ENCODE measurements at regions not wholly inside any gene's neighbourhood (a gene's known extent, or its start where the extent isn't known, plus 50 kb on each side); places are given as distances from the start of the nearest gene placed in this dataset.

DNA sequence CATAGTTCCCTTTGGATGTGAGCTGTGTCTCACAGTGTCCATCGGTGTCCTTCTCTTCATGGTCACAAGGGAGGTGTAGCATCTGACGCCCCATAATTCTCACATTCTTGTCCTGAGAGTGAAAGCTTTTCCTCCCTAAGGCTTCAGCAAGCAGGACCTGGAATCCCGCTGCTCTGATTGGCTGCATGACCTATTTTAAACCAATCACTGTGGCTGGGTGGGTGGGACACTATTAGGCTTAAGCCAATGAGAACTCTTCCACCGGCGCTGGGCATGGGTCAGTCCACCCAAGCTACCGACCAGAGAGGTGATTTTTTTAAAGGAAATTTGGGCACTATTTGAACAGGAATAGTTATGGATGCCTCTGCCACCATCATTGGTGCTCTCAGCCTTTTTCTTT is 385.9 kb downstream of the MFSD1 start:
- no peaks in the 10 kb centered on the region for H3K36me3 ChIP-seq (ENCODE audit: control insufficient read depth, low read length)

DNA sequence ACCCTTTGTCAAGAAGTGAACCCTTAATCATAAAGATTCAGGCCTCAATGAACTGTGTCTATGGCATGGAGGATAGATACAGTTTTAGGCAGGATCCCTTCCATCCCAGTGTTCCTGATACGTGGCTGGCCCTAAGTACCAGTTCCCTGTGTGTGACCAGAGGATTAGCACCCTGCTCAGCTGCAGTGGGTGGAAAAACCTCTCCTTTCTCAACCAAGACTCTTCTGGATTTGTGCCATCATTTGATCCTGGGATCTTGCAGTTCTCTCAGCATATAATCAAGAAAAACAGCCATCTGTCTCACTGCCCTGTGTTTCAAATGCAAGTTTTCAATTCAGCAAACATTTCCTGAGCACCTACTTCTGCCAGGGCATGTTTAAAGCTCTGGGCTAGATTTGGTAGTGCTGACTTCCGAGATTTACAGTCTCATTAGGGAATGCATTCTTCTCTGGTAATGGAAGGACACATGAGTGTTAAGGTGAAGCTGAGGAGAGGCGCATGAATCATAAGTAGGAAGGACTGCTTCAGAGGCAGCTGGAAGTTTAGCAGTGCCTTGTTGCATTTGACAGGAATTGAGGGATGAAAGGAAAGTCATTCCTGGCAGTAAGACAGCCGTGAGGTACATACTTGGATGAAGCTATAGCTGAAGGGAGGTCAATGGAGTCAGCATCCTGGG is 388.3 kb downstream of the MFSD1 start:
- Histone ChIP-seq H3K4me1 (ENCODE audit: control insufficient read depth, low read length) (peaks cover 21% of the 10 kb centered on the region), H3K4me2 (ENCODE audit: low read length) (no peak overlapping the region), H3K4me3 (ENCODE audit: low read length) (no peak overlapping the region), H3K27me3 (ENCODE audit: control insufficient read depth, low read length) (peaks cover 11% of the 10 kb centered on the region; the same call in 1 of the 2 replicates), H3K27ac (ENCODE audit: low read depth, low read length) (no peak overlapping the region), H4K20me1 (ENCODE audit: control insufficient read depth, insufficient read depth, low read depth, low read length) (no peaks in the 10 kb centered on the region), H3K36me3 (ENCODE audit: control insufficient read depth, low read length) (no peaks in the 10 kb centered on the region), H3F3A (ENCODE audit: control insufficient read depth, insufficient read depth) (no peaks in the 10 kb centered on the region), H3K9me2 (replicated peaks; ENCODE audit: control insufficient read depth, low read length) (no peaks in the 10 kb centered on the region), H3K79me2 (ENCODE audit: control insufficient read depth, low read length) (no peaks in the 10 kb centered on the region), H3K9me3 (ENCODE audit: control insufficient read depth, insufficient read depth, low read length) (no peaks in the 10 kb centered on the region)
- TF ChIP-seq, protein P1, sequence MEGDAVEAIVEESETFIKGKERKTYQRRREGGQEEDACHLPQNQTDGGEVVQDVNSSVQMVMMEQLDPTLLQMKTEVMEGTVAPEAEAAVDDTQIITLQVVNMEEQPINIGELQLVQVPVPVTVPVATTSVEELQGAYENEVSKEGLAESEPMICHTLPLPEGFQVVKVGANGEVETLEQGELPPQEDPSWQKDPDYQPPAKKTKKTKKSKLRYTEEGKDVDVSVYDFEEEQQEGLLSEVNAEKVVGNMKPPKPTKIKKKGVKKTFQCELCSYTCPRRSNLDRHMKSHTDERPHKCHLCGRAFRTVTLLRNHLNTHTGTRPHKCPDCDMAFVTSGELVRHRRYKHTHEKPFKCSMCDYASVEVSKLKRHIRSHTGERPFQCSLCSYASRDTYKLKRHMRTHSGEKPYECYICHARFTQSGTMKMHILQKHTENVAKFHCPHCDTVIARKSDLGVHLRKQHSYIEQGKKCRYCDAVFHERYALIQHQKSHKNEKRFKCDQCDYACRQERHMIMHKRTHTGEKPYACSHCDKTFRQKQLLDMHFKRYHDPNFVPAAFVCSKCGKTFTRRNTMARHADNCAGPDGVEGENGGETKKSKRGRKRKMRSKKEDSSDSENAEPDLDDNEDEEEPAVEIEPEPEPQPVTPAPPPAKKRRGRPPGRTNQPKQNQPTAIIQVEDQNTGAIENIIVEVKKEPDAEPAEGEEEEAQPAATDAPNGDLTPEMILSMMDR (IDR thresholded peaks at IDR 0.05; ENCODE audit: low read depth, low read length, poor library complexity, severe bottlenecking), result no peak
- TF ChIP-seq EZH2phosphoT487 (IDR thresholded peaks at IDR 0.05; ENCODE audit: borderline replicate concordance, low read length), result no peak

More for the DNA sequence above, 385.9 kb downstream of the MFSD1 start:
- Histone ChIP-seq H3K9me2 (replicated peaks; ENCODE audit: control insufficient read depth, low read length) (no peaks in the 10 kb centered on the region), H3K27ac (ENCODE audit: low read depth, low read length) (no peak overlapping the region), H3K4me1 (ENCODE audit: control insufficient read depth, low read length) (peaks cover 22% of the 10 kb centered on the region), H3K4me3 (ENCODE audit: low read length) (no peak overlapping the region), H4K20me1 (ENCODE audit: control insufficient read depth, insufficient read depth, low read depth, low read length) (no peaks in the 10 kb centered on the region), H3K27me3 (ENCODE audit: control insufficient read depth, low read length) (peaks cover 11% of the 10 kb centered on the region; the same call in 1 of the 2 replicates), H3K4me2 (ENCODE audit: low read length) (no peak overlapping the region), H3F3A (ENCODE audit: control insufficient read depth, insufficient read depth) (no peaks in the 10 kb centered on the region), H3K79me2 (ENCODE audit: control insufficient read depth, low read length) (no peaks in the 10 kb centered on the region), H3K9me3 (ENCODE audit: control insufficient read depth, insufficient read depth, low read length) (no peaks in the 10 kb centered on the region)
- TF ChIP-seq EZH2phosphoT487 (IDR thresholded peaks at IDR 0.05; ENCODE audit: borderline replicate concordance, low read length), result no peak
- TF ChIP-seq, protein P1 (IDR thresholded peaks at IDR 0.05; ENCODE audit: low read depth, low read length, poor library complexity, severe bottlenecking), result no peak

DNA sequence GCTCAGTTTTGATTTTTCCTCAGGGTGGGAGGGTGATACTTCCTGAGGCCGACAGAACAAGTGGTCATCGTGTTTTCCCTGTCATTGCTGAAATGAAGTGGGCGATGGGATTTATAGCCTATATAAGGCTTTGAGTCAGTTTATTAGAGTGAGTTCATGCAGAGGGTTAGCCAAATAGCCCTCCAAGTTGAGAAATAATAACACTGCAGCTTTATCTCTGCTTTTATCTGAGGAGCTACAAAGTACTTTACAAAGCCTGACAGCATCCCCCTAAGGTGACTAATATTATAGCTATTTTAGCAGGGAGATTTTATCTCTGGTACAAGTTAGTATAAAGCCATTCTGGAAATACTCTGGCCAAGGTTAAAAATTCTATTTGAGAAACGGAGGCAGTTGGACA is 389.6 kb downstream of the MFSD1 start:
- Histone ChIP-seq H3K79me2 (ENCODE audit: control insufficient read depth, low read length) (no peaks in the 10 kb centered on the region), H3K4me2 (ENCODE audit: low read length) (no peak overlapping the region), H3K36me3 (ENCODE audit: control insufficient read depth, low read length) (no peaks in the 10 kb centered on the region), H3F3A (ENCODE audit: control insufficient read depth, insufficient read depth) (no peaks in the 10 kb centered on the region), H3K27me3 (ENCODE audit: control insufficient read depth, low read length) (peaks cover 14% of the 10 kb centered on the region; the same call in 1 of the 2 replicates), H3K9me3 (ENCODE audit: control insufficient read depth, insufficient read depth, low read length) (no peaks in the 10 kb centered on the region), H3K4me1 (ENCODE audit: control insufficient read depth, low read length) (peaks cover 8% of the 10 kb centered on the region), H3K9me2 (replicated peaks; ENCODE audit: control insufficient read depth, low read length) (no peaks in the 10 kb centered on the region), H3K27ac (ENCODE audit: low read depth, low read length) (no peak overlapping the region), H3K4me3 (ENCODE audit: low read length) (no peak overlapping the region), H4K20me1 (ENCODE audit: control insufficient read depth, insufficient read depth, low read depth, low read length) (no peaks in the 10 kb centered on the region)
- no peak for TF ChIP-seq EZH2phosphoT487 (IDR thresholded peaks at IDR 0.05; ENCODE audit: borderline replicate concordance, low read length)
- TF ChIP-seq, protein P1 (IDR thresholded peaks at IDR 0.05; ENCODE audit: low read depth, low read length, poor library complexity, severe bottlenecking), result no peak

Data from DOHH2 (cell line).